ENCODE measurements at regions not wholly inside any gene's neighbourhood (a gene's known extent, or its start where the extent isn't known, plus 50 kb on each side); places are given as distances from the start of the nearest gene placed in this dataset.
"Not testable (repeated sequence)": the region's sequence is repeated elsewhere in the genome, so short reads cannot be mapped to it uniquely, and the experiment has no call there.

DNA sequence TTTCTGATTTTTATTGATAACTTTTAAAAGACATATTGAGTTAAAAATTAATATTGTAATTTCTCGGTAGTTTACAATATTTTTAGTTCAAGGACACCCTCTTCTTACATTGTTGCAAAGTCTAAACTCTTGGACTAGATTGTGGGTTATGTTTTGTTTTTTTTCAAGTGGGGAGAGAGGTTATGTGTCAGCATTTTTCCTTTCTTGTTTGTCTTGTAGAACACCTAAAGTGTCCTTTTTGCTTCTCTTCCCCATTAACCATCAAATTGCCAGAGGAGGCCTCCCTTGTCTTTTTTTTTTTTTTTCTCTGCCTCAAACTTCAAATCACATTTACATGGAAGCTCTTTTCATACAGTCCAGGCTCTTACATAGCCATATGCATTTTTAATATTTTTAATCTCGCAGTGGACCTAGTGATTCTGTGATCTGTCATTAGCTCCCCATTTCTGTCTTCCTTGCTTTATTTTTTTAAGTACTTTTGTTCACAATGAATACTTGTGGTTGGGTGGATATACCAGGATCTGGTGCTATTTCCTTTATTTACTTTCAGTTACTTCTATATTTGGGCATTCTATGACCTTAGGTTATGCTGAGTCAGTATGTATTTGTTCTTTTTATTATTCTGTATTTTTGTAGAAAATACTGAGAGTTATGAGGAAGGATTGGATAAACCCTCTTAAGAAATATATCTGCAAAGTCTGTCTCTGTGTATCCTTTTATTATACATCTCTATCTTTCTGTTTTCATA lies 2280.6 kb upstream of the ACO1 start:
- no peak for DNase-seq (ENCODE audit: low read depth in 2 of 2)

- not testable (repeated sequence) for DNase-seq (ENCODE audit: low read depth in 2 of 2)
These were observed 2277.3 kb upstream of the ACO1 start for GRCh38 chr9:30107134-30107533.

GRCh38 chr9:30116673-30117217 lies 2267.7 kb upstream of the ACO1 start:
- no peak for DNase-seq (ENCODE audit: low read depth in 2 of 2)

- DNase-seq (ENCODE audit: low read depth in 2 of 2), result no peak
These were observed 2263.8 kb upstream of the ACO1 start for GRCh38 chr9:30120666-30121065.

GRCh38 chr9:30121611-30122010 lies 2262.8 kb upstream of the ACO1 start:
- no peak for DNase-seq (ENCODE audit: low read depth in 2 of 2)

DNA sequence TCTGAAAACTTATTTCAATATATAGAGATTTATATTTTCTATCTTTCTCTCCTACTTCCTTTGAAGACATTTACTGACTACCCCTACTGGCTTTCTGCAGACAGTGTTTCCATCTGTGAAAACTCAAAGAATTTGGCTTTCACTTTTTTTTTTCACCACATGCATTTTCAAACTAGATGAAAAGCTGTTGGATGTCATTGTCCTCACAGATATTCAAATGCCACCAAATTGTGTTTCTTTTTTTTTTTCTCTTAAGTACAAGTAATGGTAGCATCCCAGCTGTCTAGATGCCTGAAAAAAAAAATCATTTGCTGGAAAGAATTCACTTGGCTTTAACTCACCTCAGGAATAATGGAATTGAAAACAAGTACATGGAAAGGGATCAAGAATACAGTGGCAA lies 2258.6 kb upstream of the ACO1 start:
- DNase-seq (ENCODE audit: low read depth in 2 of 2), result no peak

GRCh38 chr9:30127371-30127770 lies 2257.1 kb upstream of the ACO1 start:
- no peak for DNase-seq (ENCODE audit: low read depth in 2 of 2)

DNA sequence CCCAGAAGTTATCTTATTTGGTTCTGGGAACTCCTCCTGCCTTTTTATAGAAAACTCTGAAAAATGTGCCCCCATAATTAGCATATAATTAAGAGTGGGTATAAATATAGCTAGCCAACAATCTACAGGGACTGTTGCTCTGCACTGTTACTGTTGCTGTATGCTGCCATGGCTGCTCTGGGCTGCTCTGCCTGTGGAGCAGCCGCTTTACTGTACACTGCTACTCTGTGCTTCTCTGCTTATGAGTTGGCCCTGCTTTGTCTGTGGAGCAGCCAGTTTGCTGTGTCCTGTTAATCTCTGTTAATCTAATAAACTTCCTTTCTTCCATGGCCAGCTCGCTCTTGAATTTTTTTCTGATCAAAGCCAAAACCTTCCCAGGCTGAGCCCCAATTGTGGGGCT lies 2244.0 kb upstream of the ACO1 start:
- DNase-seq (ENCODE audit: low read depth in 2 of 2), result no peak

DNA sequence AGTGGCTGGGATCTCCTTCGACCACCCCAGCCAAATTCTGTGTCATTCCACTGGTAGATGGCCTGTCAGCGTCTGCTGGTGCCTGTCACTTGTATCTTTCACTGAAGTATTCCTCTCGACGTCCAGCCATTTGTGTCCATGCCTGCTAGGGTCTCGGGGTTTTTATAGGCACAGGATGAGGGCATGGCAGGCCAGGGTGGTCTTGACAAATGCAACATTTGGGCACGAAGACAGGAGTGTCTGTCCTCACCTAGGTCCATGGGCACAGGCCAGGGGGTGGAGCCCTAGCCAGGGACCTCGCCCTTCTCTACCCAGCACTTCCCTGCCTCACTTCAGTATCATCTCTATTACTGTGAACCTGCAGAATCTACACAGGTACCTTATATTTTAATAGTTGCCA lies 2223.9 kb upstream of the ACO1 start:
- no peak for DNase-seq (ENCODE audit: low read depth in 2 of 2)

GRCh38 chr9:30172206-30172605 lies 2212.2 kb upstream of the ACO1 start:
- DNase-seq (ENCODE audit: low read depth in 2 of 2), result no peak

DNA sequence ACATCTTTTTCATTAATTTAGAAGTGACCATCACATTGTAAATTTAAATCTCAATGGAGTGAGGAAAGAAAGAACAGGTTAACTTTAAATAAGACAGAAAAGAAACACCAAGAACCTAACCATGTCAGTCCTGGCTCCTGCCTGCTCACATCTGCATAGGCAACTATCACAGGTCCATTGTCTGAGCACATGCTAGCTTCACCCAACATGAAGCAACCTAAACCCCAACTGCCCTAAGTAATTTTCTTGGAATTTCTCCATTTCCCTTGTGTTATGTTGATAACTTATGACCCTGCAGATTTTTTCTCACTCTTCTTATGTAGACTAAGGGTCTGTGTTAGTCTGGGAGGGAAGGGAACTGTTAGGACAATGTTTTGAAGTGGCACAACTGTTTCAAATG lies 2205.8 kb upstream of the ACO1 start:
- no peak for DNase-seq (ENCODE audit: low read depth in 2 of 2)

GRCh38 chr9:30193421-30193820 lies 2191.0 kb upstream of the ACO1 start:
- no peak for DNase-seq (ENCODE audit: low read depth in 2 of 2)

DNA sequence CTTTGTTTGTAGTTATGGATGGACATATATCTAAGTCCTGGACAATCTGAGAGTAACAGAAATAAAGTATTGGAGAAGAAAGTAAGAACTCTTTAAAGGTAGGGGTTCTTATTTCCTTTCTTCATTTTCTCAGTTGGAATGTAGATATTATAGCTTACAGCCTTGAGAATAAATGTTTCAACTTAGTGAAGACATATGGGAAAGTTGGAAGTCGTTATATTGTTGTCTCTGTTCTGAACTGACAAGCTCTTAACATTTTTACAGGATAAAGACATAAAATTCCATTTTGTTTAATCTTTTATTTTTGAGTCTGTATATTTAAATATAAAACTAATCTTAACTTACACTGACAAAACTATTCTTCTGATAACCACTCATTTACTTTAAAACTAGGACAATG lies 2187.5 kb upstream of the ACO1 start:
- DNase-seq (ENCODE audit: low read depth in 2 of 2), result no peak

DNA sequence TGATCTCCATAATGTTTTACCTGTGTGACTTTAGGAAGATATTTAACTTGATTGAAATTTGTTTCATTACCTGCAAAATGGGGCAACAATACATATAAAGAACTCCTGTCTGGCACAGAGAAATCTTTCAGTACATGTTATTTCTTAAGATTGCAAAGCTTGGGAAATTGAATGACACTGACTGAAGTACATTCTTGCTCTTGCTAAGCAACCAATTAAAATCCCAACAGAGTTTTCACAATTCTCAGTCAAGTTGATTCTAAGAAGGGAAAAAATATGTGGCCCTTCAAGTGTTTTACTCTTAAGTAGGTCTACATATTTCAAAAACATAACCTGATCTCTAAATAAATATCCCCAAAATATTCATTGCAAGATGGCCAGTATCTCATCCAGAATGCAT lies 2187.0 kb upstream of the ACO1 start:
- no peak for DNase-seq (ENCODE audit: low read depth in 2 of 2)

GRCh38 chr9:30197954-30198353 lies 2186.5 kb upstream of the ACO1 start:
- DNase-seq (ENCODE audit: low read depth in 2 of 2), result no peak

DNA sequence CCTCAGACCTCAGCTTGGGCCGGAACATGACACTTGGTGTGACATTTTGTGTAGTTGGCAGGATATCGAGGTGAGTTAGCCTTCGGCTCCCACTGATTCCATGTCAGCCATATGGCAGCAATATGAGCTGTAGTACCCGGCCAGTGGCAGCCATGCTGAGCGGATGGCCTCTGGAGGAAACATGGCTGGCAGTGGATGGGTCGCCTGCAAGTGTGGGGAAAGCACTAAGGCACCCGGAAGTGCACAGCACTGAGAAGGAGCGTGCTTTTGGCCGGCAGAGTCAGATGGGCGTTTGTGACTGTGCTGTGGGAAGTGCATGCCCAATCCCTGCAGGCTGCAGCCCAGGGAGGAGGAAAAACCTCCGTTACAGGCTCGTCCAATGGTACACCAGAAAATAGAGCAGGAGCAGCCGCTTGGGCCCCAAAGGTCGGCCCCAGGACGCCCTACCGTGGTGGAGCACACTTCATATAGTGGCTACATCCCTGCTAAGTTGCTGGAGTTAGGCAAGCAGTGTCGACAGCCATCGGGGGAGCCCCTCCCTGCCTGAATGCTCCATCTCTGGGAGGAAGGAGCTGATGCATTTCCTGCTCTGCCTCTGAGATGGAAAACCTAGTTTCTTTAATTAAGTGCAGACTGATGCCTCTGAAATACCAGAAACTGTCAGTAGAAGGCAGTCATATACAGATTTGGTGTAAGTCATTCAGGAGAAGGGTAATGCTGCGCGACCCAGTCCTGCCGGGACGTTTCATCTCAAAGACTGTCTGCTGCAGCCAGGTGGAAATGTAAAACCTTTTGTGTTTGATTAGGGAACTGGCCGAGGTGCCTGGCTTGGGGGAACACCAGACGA lies 2185.8 kb upstream of the ACO1 start:
- no peak for DNase-seq (ENCODE audit: low read depth in 2 of 2)

DNA sequence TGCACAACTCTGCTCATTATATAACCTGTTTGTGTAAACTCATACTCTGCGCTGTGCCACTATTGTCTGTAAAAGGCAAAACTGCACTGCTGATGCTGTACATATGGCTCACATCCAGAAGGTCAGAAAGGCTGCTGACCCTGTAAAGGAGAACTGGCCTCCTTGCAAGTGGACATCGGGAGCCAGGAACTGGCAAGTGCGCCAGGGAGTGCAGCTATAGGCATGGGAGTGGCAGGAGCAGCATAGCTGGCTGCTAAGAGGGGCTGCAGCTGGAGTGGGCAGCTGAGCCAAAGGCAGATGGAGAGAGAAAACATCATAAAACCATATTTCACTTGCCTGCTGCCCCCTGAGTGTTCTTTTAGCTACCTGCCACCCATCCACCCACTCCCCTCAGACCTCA lies 2183.4 kb upstream of the ACO1 start:
- no peak for DNase-seq (ENCODE audit: low read depth in 2 of 2)

- DNase-seq (ENCODE audit: low read depth in 2 of 2), result no peak
These were observed 2149.4 kb upstream of the ACO1 start for GRCh38 chr9:30235068-30235467.

- DNase-seq (ENCODE audit: low read depth in 2 of 2), result no peak
These were observed 2148.9 kb upstream of the ACO1 start for GRCh38 chr9:30235564-30235963.

DNA sequence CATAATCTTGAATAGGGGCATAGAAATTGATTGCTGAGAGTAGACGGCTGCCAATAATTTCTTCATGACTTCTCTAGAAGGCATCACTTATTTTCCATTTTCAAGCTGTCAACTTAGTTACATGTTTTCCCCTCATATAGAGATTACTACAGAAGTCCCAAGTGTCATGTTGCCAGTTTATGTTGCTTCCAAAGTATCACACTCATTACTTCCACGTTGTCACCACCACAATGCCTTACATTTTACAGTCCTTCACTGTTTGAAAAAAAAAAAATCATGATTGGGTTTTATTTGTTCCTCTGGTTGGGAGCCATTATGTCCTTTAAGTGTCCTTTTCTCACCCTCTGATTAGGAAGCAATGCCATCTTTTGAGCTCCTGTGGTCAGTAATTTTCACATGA lies 2144.6 kb upstream of the ACO1 start:
- DNase-seq (ENCODE audit: low read depth in 2 of 2), result no peak

DNA sequence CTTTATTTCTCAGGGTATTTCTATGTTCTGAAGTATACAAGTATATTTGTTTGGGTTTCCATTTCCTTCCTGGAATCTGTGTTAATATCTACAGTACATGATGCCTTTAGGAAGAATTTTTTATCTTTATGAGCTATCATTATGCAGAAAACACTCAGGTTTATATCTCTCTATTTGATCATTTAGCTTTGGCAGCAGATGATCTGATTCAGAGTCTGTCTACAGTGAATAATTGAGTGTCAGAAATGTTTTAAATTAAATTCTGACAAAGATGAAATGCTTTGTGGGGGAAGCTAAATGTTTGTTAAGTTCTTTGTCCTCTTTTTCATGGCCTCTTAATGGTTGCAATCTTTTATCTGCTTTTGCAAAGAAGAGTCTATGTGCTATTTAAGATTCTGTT lies 2141.0 kb upstream of the ACO1 start:
- DNase-seq (ENCODE audit: low read depth in 2 of 2), result no peak

- DNase-seq (ENCODE audit: low read depth in 2 of 2), result no peak
These were observed 2139.6 kb upstream of the ACO1 start for GRCh38 chr9:30244877-30245276.

DNA sequence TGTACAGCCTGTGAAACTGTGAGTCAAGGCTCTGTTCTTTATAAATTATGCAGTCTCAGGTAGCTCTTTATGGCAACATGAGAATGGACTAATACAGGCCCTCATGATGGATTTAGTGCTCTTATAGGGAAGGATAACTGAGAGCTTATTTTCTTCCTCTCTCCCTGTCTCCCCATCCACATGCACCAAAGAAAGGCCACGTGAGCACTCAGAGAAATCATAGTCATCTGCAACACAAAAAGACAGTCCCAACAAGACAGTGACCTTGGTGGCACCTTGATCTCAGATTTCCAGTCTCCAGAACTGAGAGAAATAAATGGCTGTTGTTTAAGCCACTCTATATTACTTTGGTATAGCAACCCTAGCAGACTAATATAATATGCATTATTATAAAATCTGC lies 2133.6 kb upstream of the ACO1 start:
- no peak for DNase-seq (ENCODE audit: low read depth in 2 of 2)
